ENCODE measurements at regions not wholly inside any gene's neighbourhood (a gene's known extent, or its start where the extent isn't known, plus 50 kb on each side); places are given as distances from the start of the nearest gene placed in this dataset.

- TF ChIP-seq, protein P1, sequence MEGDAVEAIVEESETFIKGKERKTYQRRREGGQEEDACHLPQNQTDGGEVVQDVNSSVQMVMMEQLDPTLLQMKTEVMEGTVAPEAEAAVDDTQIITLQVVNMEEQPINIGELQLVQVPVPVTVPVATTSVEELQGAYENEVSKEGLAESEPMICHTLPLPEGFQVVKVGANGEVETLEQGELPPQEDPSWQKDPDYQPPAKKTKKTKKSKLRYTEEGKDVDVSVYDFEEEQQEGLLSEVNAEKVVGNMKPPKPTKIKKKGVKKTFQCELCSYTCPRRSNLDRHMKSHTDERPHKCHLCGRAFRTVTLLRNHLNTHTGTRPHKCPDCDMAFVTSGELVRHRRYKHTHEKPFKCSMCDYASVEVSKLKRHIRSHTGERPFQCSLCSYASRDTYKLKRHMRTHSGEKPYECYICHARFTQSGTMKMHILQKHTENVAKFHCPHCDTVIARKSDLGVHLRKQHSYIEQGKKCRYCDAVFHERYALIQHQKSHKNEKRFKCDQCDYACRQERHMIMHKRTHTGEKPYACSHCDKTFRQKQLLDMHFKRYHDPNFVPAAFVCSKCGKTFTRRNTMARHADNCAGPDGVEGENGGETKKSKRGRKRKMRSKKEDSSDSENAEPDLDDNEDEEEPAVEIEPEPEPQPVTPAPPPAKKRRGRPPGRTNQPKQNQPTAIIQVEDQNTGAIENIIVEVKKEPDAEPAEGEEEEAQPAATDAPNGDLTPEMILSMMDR (IDR thresholded peaks at IDR 0.05) = no peak
- no peak for TF ChIP-seq EZH2 (IDR thresholded peaks at IDR 0.05)
- TF ChIP-seq EZH2phosphoT487 (IDR thresholded peaks at IDR 0.05) = no peak
These were observed 177.9 kb downstream of the TFAP2C start for GRCh38 chr20:56806952-56807517.
